Panc1 (cell line): ENCODE measurements at regions not wholly inside any gene's neighbourhood (a gene's known extent, or its start where the extent isn't known, plus 50 kb on each side); places are given as distances from the start of the nearest gene placed in this dataset.

Experiments
- POLR2AphosphoS5 ChIP-seq: IDR thresholded peaks from 2 replicates; pipeline ENCODE4 v1.6.1; 2012; ENCODE audit warnings: mild to moderate bottlenecking, low read depth, low read length, moderate library complexity
- SIN3A ChIP-seq: IDR thresholded peaks from 2 replicates; pipeline ENCODE4 v1.6.1; 2012; ENCODE audit warnings: low read depth, mild to moderate bottlenecking, low read length, moderate library complexity, borderline replicate concordance; ENCODE audit not compliant: insufficient read depth
- TCF7L2 ChIP-seq: IDR thresholded peaks from 2 replicates; pipeline ENCODE4 v1.6.1; 2011; ENCODE audit warnings: mild to moderate bottlenecking, low read depth, low read length, inconsistent platforms
- TF ChIP-seq, protein P1 (sequence below): fragments of 450-650 bp; IDR thresholded peaks from 2 replicates; pipeline ENCODE4 v1.5.1; 2017; ENCODE audit warnings: mild to moderate bottlenecking
- TF ChIP-seq, protein P2 (sequence below), 2 experiments: IDR thresholded peaks; 2 replicates each; pipeline ENCODE4 v1.6.1; 2011 to 2012; ENCODE audit warnings: low read depth in 2 of 2, control low read depth in 1 of 2, low read length in 1 of 2, mild to moderate bottlenecking in 1 of 2, moderate library complexity in 1 of 2; ENCODE audit not compliant: insufficient read depth in 1 of 2

DNA sequence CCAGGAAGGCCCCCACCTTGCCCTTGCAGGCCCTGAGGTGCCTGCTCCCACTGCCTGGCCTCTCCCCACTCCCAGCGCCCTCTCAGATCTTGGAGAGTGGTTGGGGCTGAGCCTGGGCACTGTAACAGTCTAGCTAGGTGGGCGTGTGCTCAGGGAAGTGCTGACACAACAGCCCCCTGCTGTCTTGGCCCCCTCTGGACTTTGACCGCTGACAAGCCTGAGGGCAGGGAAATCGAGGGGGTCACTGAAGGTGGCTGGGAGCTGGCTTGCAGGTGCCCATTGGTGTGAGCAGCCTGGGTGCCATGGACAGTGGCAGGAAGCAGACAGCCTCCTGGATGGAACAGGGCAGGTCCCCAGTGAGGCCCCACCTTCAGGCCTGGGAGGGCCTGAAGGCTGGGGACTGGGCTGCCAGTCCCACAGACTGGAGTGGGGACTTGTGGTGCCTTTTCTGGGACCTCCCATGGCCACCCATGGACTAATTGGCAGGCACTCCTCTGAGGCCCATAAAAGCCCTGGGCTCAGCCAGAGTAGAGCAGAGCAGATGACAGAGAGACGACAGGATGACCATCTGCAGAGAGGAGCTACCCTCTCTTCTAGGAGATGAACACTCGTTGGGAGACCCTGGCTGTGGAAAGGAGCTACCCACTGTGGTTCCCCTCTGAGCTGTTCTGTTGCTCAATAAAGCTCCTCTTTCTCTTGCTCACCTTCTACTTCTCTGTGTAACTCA lies 158.6 kb upstream of the SLC38A2 start:
- TF ChIP-seq, protein P1, sequence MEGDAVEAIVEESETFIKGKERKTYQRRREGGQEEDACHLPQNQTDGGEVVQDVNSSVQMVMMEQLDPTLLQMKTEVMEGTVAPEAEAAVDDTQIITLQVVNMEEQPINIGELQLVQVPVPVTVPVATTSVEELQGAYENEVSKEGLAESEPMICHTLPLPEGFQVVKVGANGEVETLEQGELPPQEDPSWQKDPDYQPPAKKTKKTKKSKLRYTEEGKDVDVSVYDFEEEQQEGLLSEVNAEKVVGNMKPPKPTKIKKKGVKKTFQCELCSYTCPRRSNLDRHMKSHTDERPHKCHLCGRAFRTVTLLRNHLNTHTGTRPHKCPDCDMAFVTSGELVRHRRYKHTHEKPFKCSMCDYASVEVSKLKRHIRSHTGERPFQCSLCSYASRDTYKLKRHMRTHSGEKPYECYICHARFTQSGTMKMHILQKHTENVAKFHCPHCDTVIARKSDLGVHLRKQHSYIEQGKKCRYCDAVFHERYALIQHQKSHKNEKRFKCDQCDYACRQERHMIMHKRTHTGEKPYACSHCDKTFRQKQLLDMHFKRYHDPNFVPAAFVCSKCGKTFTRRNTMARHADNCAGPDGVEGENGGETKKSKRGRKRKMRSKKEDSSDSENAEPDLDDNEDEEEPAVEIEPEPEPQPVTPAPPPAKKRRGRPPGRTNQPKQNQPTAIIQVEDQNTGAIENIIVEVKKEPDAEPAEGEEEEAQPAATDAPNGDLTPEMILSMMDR = no peak
- TF ChIP-seq SIN3A (no peak), POLR2AphosphoS5 (no peak), TCF7L2 (no peak)
- TF ChIP-seq, protein P2, sequence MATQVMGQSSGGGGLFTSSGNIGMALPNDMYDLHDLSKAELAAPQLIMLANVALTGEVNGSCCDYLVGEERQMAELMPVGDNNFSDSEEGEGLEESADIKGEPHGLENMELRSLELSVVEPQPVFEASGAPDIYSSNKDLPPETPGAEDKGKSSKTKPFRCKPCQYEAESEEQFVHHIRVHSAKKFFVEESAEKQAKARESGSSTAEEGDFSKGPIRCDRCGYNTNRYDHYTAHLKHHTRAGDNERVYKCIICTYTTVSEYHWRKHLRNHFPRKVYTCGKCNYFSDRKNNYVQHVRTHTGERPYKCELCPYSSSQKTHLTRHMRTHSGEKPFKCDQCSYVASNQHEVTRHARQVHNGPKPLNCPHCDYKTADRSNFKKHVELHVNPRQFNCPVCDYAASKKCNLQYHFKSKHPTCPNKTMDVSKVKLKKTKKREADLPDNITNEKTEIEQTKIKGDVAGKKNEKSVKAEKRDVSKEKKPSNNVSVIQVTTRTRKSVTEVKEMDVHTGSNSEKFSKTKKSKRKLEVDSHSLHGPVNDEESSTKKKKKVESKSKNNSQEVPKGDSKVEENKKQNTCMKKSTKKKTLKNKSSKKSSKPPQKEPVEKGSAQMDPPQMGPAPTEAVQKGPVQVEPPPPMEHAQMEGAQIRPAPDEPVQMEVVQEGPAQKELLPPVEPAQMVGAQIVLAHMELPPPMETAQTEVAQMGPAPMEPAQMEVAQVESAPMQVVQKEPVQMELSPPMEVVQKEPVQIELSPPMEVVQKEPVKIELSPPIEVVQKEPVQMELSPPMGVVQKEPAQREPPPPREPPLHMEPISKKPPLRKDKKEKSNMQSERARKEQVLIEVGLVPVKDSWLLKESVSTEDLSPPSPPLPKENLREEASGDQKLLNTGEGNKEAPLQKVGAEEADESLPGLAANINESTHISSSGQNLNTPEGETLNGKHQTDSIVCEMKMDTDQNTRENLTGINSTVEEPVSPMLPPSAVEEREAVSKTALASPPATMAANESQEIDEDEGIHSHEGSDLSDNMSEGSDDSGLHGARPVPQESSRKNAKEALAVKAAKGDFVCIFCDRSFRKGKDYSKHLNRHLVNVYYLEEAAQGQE (IDR thresholded peaks at IDR 0.05; ENCODE audit: insufficient read depth in 1 of 2, low read depth in 2 of 2, low read length in 1 of 2) = no peak
